SK-N-SH (cell line): ENCODE measurements at regions not wholly inside any gene's neighbourhood (a gene's known extent, or its start where the extent isn't known, plus 50 kb on each side); places are given as distances from the start of the nearest gene placed in this dataset.

Experiments
- CHD2 ChIP-seq: fragments of 150-350 bp; IDR thresholded peaks from 2 replicates; pipeline ENCODE4 v1.6.1; 2018; ENCODE audit warnings: low read length; ENCODE audit not compliant: partially characterized antibody
- CTCF ChIP-seq: fragments of 200-600 bp; sonication (generic); IDR thresholded peaks from 2 replicates; pipeline ENCODE4 v1.6.1; 2017; ENCODE audit warnings: antibody characterized with exemption, mild to moderate bottlenecking, moderate library complexity
- EZH2phosphoT487 ChIP-seq: fragments of 200-600 bp; sonication (generic); IDR thresholded peaks from 2 replicates; pipeline ENCODE4 v1.6.1; 2017; ENCODE audit warnings: low read depth, mixed run types, mild to moderate bottlenecking, antibody characterized with exemption, moderate library complexity, borderline replicate concordance
- FOXJ3 ChIP-seq: sonication (generic); formaldehyde crosslinking; IDR thresholded peaks from 2 replicates; pipeline ENCODE4 v1.5.1; 2020; ENCODE audit warnings: mild to moderate bottlenecking, missing genetic modification reagents
- FOXM1 ChIP-seq: IDR thresholded peaks from 2 replicates; pipeline ENCODE4 v1.4.0; 2012; ENCODE audit warnings: low read depth, mild to moderate bottlenecking
- GABPA ChIP-seq: IDR thresholded peaks from 2 replicates; pipeline ENCODE4 v1.4.0; 2012; ENCODE audit warnings: low read depth, mild to moderate bottlenecking
- GATA2 ChIP-seq: sonication (generic); formaldehyde crosslinking; IDR thresholded peaks from 2 replicates; pipeline ENCODE4 v1.5.0; 2020; ENCODE audit warnings: mild to moderate bottlenecking, missing genetic modification reagents
- MXI1 ChIP-seq: IDR thresholded peaks from 2 replicates; pipeline ENCODE4 v1.6.1; 2012; ENCODE audit warnings: mild to moderate bottlenecking, low read depth, low read length, improper control_type of control experiment
- POLR2AphosphoS5 ChIP-seq: IDR thresholded peaks from 2 replicates; pipeline ENCODE4 v1.6.1; 2012; ENCODE audit warnings: low read depth, low read length
- RXRA ChIP-seq: IDR thresholded peaks from 2 replicates; pipeline ENCODE4 v1.4.0; 2012; ENCODE audit warnings: low read depth, mild to moderate bottlenecking, borderline replicate concordance

- TF ChIP-seq RXRA = no peak
- TF ChIP-seq EZH2phosphoT487 = no peak
- TF ChIP-seq GATA2 = no peak
- no peak for TF ChIP-seq GABPA
- TF ChIP-seq CHD2 = no peak
- no peak for TF ChIP-seq CTCF
- no peak for TF ChIP-seq POLR2AphosphoS5
- no peak for TF ChIP-seq FOXM1
- no peak for TF ChIP-seq FOXJ3
- TF ChIP-seq MXI1 = no peak
Measured at GRCh38 chr15:45759936-45760335, 125.1 kb downstream of the SQOR start.
